OCI-LY7 (cell line): ENCODE measurements at regions not wholly inside any gene's neighbourhood (a gene's known extent, or its start where the extent isn't known, plus 50 kb on each side); places are given as distances from the start of the nearest gene placed in this dataset.

ENCODE experiments used
- BruUV-seq: library from RNA; stranded (reverse); fragments of 400-500 nt; replicated peaks from 2 replicates; lab custom pipeline; 2021; lab: Mats Ljungman, UMichigan
- CTCF ChIA-PET: fragments of 300-600 bp; sonication (Branson Sonifier 250); formaldehyde crosslinking; loops from one replicate; lab custom pipeline; 2022; ENCODE audit warnings: antibody characterized with exemption; ENCODE audit not compliant: unreplicated experiment; lab: Charles Lee
- POLR2A ChIA-PET: fragments of 300-600 bp; sonication (Branson Sonifier 250); formaldehyde crosslinking; loops from one replicate; lab custom pipeline; 2022; ENCODE audit warnings: antibody characterized with exemption; lab: Charles Lee
- DNase-seq: peaks from one replicate; pipeline ENCODE4 v3.0.0-alpha.2; 2015; ENCODE audit warnings: low spot score
- H2AFZ ChIP-seq: fragments of 200-600 bp; sonication (generic), shearing (Covaris generic); 2 replicates; pipeline ENCODE4 v1.6.1; 2014; ENCODE audit warnings: mild to moderate bottlenecking, antibody characterized with exemption, low read length, moderate library complexity
- H3K27ac ChIP-seq: fragments of 200-600 bp; sonication (generic); 2 replicates; pipeline ENCODE4 v1.5.1; 2014; ENCODE audit warnings: mixed run types, low read depth, mild to moderate bottlenecking, moderate library complexity, low read length, inconsistent platforms; ENCODE audit not compliant: poor library complexity, severe bottlenecking
- H3K36me3 ChIP-seq: fragments of 200-600 bp; sonication (generic); 2 replicates; pipeline ENCODE4 v1.6.1; 2014; ENCODE audit warnings: mild to moderate bottlenecking, antibody characterized with exemption, low read length, moderate library complexity, mixed read lengths; ENCODE audit not compliant: insufficient read depth
- H3K4me1 ChIP-seq: fragments of 200-600 bp; sonication (generic); 2 replicates; pipeline ENCODE4 v1.5.1; 2014; ENCODE audit warnings: mild to moderate bottlenecking, low read length; ENCODE audit not compliant: insufficient read depth, poor library complexity, severe bottlenecking
- H3K4me2 ChIP-seq: fragments of 200-600 bp; sonication (generic); 2 replicates; pipeline ENCODE4 v1.6.1; 2014; ENCODE audit warnings: mild to moderate bottlenecking, low read length
- H3K4me3 ChIP-seq: fragments of 200-600 bp; sonication (generic); 2 replicates; pipeline ENCODE4 v1.5.1; 2014; ENCODE audit warnings: mild to moderate bottlenecking, low read depth, low read length; ENCODE audit not compliant: poor library complexity, severe bottlenecking
- H3K79me2 ChIP-seq: fragments of 200-600 bp; sonication (generic); 2 replicates; pipeline ENCODE4 v1.6.1; 2016; ENCODE audit warnings: low read depth, mild to moderate bottlenecking, low read length, moderate library complexity, mixed read lengths; ENCODE audit not compliant: insufficient read depth
- H3K9me2 ChIP-seq: fragments of 200-600 bp; sonication (generic); 2 replicates; pipeline ENCODE4 v1.6.1; 2016; ENCODE audit warnings: mild to moderate bottlenecking, low read length, mixed read lengths; ENCODE audit not compliant: insufficient read depth
- H3K9me3 ChIP-seq: fragments of 200-600 bp; sonication (generic); 2 replicates; pipeline ENCODE4 v1.6.1; 2014; ENCODE audit warnings: mild to moderate bottlenecking, mixed run types, low read length, mixed read lengths
- H4K20me1 ChIP-seq: fragments of 200-600 bp; sonication (generic); 2 replicates; pipeline ENCODE4 v1.6.1; 2014; ENCODE audit warnings: mild to moderate bottlenecking, antibody characterized with exemption, low read length, moderate library complexity, mixed read lengths; ENCODE audit not compliant: insufficient read depth
- CTCF ChIP-seq: fragments of 200-600 bp; sonication (generic); conservative IDR thresholded peaks from 2 replicates; pipeline ENCODE4 v1.5.1; 2014; ENCODE audit warnings: mild to moderate bottlenecking, antibody characterized with exemption, low read length, moderate library complexity, mixed read lengths
- EZH2phosphoT487 ChIP-seq: fragments of 200-600 bp; sonication (generic); IDR thresholded peaks from 2 replicates; pipeline ENCODE4 v1.6.1; 2018; ENCODE audit warnings: low read depth, borderline replicate concordance, mild to moderate bottlenecking, mixed run types, antibody characterized with exemption, low read length, moderate library complexity, mixed read lengths
- intact Hi-C: fragments of 100-400 bp; cut with micrococcal nuclease; formaldehyde crosslinking; loops from one replicate; pipeline ENCODE4 v1.10.0; 2022; ENCODE audit not compliant: unreplicated experiment

- CTCF ChIA-PET: no interaction called here
- no peaks in the 10 kb centered on the region for H3K9me3 ChIP-seq
- H4K20me1 ChIP-seq: no peaks in the 10 kb centered on the region
- no peak for TF ChIP-seq EZH2phosphoT487
- TF ChIP-seq CTCF: no peak
- H3K27ac ChIP-seq: no peak overlapping the region
- no peaks in the 10 kb centered on the region for H3K9me2 ChIP-seq
- no peak overlapping the region for H2AFZ ChIP-seq
- no peak for DNase-seq
- H3K4me2 ChIP-seq: no peak overlapping the region
- intact Hi-C loops: no loop called here
- BruUV-seq: no TSS peak
- no peaks in the 10 kb centered on the region for H3K79me2 ChIP-seq
- no peak overlapping the region for H3K4me3 ChIP-seq
- H3K36me3 ChIP-seq: no peaks in the 10 kb centered on the region
- no peaks in the 10 kb centered on the region for H3K4me1 ChIP-seq
- POLR2A ChIA-PET: no interaction called here
Observed at GRCh38 chr11:19499026-19499669, 213.5 kb upstream of the NAV2 start.

GRCh38 chr11:19493446-19494213, 219.0 kb upstream of the NAV2 start:
- Histone ChIP-seq H3K9me2 (no peaks in the 10 kb centered on the region), H3K36me3 (no peaks in the 10 kb centered on the region), H3K27ac (no peak overlapping the region), H3K4me3 (no peak overlapping the region), H4K20me1 (no peaks in the 10 kb centered on the region), H3K4me2 (peak overlapping the region; percentile 17; the same call in 1 of the 2 replicates), H3K4me1 (peaks cover 12% of the 10 kb centered on the region), H2AFZ (no peak overlapping the region), H3K79me2 (no peaks in the 10 kb centered on the region), H3K9me3 (no peaks in the 10 kb centered on the region)
- TF ChIP-seq EZH2phosphoT487 (no peak), CTCF (no peak)
- POLR2A ChIA-PET: interaction anchor here (1.0 to 1.5 kb wide), 2 partner anchors 10 to 165 kb away, joined by 3 read pairs; no protein-coding TSS in a partner anchor
- CTCF ChIA-PET: no interaction called here
- BruUV-seq: no TSS peak
- DNase-seq: peak; percentile 63
- intact Hi-C loops: no loop called here
